DOHH2 (cell line): ENCODE measurements at regions not wholly inside any gene's neighbourhood (a gene's known extent, or its start where the extent isn't known, plus 50 kb on each side); places are given as distances from the start of the nearest gene placed in this dataset.

Experiments used
- H3F3A ChIP-seq: fragments of 200-600 bp; sonication (generic), shearing (Covaris generic); 2 replicates; pipeline ENCODE4 v1.6.0; 2016; ENCODE audit warnings: antibody characterized with exemption, mild to moderate bottlenecking; ENCODE audit not compliant: control insufficient read depth, insufficient read depth
- H3K27ac ChIP-seq: fragments of 200-600 bp; sonication (generic); 2 replicates; pipeline ENCODE4 v1.5.1; 2014; ENCODE audit warnings: low read depth, mild to moderate bottlenecking, low read length, moderate library complexity
- H3K27me3 ChIP-seq: fragments of 200-600 bp; sonication (generic); 2 replicates; pipeline ENCODE4 v1.6.1; 2014; ENCODE audit warnings: mild to moderate bottlenecking, low read length, mixed read lengths; ENCODE audit not compliant: control insufficient read depth
- H3K36me3 ChIP-seq: fragments of 200-600 bp; sonication (generic); 2 replicates; pipeline ENCODE4 v1.6.1; 2014; ENCODE audit warnings: mild to moderate bottlenecking, low read length, moderate library complexity, mixed read lengths; ENCODE audit not compliant: control insufficient read depth
- H3K4me1 ChIP-seq: fragments of 200-600 bp; sonication (generic); 2 replicates; pipeline ENCODE4 v1.6.1; 2014; ENCODE audit warnings: mild to moderate bottlenecking, low read length, mixed read lengths; ENCODE audit not compliant: control insufficient read depth
- H3K4me2 ChIP-seq: fragments of 200-600 bp; sonication (generic); 2 replicates; pipeline ENCODE4 v1.6.0; 2014; ENCODE audit warnings: mild to moderate bottlenecking, low read length, moderate library complexity
- H3K4me3 ChIP-seq: fragments of 200-600 bp; sonication (generic); 2 replicates; pipeline ENCODE4 v1.5.1; 2014; ENCODE audit warnings: mild to moderate bottlenecking, low read length, mixed read lengths
- H3K79me2 ChIP-seq: fragments of 200-600 bp; sonication (generic); 2 replicates; pipeline ENCODE4 v1.6.1; 2014; ENCODE audit warnings: mild to moderate bottlenecking, low read length, mixed read lengths; ENCODE audit not compliant: control insufficient read depth
- H3K9me2 ChIP-seq: fragments of 200-600 bp; sonication (generic); replicated peaks from 2 replicates; pipeline ENCODE4 v1.6.1; 2014; ENCODE audit warnings: mild to moderate bottlenecking, low read length, mixed read lengths; ENCODE audit not compliant: control insufficient read depth
- H3K9me3 ChIP-seq: fragments of 200-600 bp; sonication (generic); 2 replicates; pipeline ENCODE4 v1.6.1; 2014; ENCODE audit warnings: antibody characterized with exemption, low read length, mixed read lengths; ENCODE audit not compliant: control insufficient read depth, insufficient read depth
- H4K20me1 ChIP-seq: fragments of 200-600 bp; sonication (generic); 2 replicates; pipeline ENCODE4 v1.6.0; 2014; ENCODE audit warnings: low read depth, mild to moderate bottlenecking, antibody characterized with exemption, low read length, moderate library complexity; ENCODE audit not compliant: control insufficient read depth, insufficient read depth
- EZH2phosphoT487 ChIP-seq: fragments of 200-600 bp; sonication (generic); IDR thresholded peaks from 2 replicates; pipeline ENCODE4 v1.6.1; 2017; ENCODE audit warnings: borderline replicate concordance, mild to moderate bottlenecking, antibody characterized with exemption, low read length, moderate library complexity, mixed read lengths
- TF ChIP-seq, protein P1 (sequence below): fragments of 200-600 bp; sonication (generic); IDR thresholded peaks from one replicate; pipeline ENCODE4 v1.5.1; 2014; ENCODE audit warnings: antibody characterized with exemption, mild to moderate bottlenecking, low read depth, low read length; ENCODE audit not compliant: poor library complexity, severe bottlenecking

DNA sequence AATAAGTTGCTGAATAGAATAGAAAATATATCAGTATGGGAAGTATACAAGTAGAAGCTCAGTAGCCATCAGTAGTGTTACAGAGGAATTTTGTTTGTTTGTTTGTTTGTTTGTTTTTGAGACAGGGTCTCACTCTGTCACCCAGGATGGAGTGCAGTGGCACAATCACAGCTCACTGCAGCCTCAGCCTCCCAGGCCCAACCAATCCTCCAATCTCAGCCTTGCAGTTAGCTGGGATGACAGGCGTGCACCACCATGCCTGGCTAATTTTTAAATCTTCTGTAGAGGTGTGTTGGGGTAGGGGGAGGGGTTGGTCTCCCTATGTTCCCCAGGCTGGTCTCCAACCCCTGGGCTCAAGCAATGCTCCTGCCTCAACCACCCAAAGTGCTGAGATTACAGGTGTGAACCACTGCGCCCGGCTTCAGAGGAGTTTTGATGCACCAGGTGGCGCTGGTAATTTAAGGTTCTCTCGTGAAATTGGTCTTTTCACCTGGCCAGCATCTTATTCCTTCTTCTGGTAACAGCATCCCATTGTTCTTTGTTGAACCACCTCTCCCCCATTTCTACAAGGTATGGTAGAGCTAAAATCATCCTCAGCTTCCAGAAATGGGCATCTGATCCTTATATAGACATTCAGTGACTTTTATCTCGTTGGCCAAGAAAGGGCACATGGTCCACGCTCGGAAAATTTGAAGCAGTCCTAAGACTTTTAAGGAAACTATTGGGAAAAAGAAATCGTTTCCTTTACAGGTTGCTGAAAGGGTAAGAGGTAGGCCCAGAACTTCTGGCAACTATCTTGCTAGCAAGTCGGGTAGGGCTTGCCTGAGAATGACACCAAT, 157.1 kb downstream of the ARRDC3 start:
- H3K36me3 ChIP-seq = no peaks in the 10 kb centered on the region
- no peaks in the 10 kb centered on the region for H3K9me2 ChIP-seq
- H4K20me1 ChIP-seq = no peaks in the 10 kb centered on the region
- H3K27ac ChIP-seq = no peak overlapping the region
- H3K4me3 ChIP-seq = no peak overlapping the region
- H3K79me2 ChIP-seq = no peaks in the 10 kb centered on the region
- peaks cover 13% of the 10 kb centered on the region; the same call in 1 of the 2 replicates for H3K27me3 ChIP-seq
- peaks cover 5% of the 10 kb centered on the region; the same call in 1 of the 2 replicates for H3K9me3 ChIP-seq
- no peaks in the 10 kb centered on the region for H3K4me1 ChIP-seq
- H3F3A ChIP-seq = no peaks in the 10 kb centered on the region
- H3K4me2 ChIP-seq = no peak overlapping the region
- TF ChIP-seq EZH2phosphoT487 = no peak
- TF ChIP-seq, protein P1, sequence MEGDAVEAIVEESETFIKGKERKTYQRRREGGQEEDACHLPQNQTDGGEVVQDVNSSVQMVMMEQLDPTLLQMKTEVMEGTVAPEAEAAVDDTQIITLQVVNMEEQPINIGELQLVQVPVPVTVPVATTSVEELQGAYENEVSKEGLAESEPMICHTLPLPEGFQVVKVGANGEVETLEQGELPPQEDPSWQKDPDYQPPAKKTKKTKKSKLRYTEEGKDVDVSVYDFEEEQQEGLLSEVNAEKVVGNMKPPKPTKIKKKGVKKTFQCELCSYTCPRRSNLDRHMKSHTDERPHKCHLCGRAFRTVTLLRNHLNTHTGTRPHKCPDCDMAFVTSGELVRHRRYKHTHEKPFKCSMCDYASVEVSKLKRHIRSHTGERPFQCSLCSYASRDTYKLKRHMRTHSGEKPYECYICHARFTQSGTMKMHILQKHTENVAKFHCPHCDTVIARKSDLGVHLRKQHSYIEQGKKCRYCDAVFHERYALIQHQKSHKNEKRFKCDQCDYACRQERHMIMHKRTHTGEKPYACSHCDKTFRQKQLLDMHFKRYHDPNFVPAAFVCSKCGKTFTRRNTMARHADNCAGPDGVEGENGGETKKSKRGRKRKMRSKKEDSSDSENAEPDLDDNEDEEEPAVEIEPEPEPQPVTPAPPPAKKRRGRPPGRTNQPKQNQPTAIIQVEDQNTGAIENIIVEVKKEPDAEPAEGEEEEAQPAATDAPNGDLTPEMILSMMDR = peak; percentile 70

DNA sequence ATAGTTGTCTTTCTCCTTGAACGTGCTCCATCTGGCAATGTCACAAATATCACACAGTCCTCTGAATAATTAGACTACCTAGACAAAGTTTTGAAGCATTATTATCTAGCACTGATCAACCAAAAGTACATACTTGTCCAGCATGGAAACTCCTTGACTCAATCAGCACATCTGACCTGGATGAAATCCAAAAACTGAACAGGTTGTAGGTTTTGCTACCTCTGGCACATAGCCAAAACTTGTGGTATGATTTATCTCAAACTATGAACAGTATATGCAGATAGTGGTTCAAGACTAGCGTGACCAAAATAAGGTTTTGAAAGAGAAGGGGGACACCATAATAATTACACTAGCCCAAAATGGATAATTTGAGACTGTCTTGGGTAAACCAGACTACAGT, 158.1 kb downstream of the ARRDC3 start:
- H3F3A ChIP-seq = no peaks in the 10 kb centered on the region
- peaks cover 11% of the 10 kb centered on the region; the same call in 1 of the 2 replicates for H3K27me3 ChIP-seq
- H3K4me3 ChIP-seq = no peak overlapping the region
- no peak overlapping the region for H3K27ac ChIP-seq
- peaks cover 1% of the 10 kb centered on the region; the same call in 1 of the 2 replicates for H3K4me1 ChIP-seq
- H3K36me3 ChIP-seq = no peaks in the 10 kb centered on the region
- TF ChIP-seq EZH2phosphoT487 = no peak
- TF ChIP-seq, protein P1 = no peak
- H4K20me1 ChIP-seq = no peaks in the 10 kb centered on the region
- H3K9me3 ChIP-seq = peaks cover 5% of the 10 kb centered on the region; the same call in 1 of the 2 replicates
- no peaks in the 10 kb centered on the region for H3K9me2 ChIP-seq
- no peaks in the 10 kb centered on the region for H3K79me2 ChIP-seq
- no peak overlapping the region for H3K4me2 ChIP-seq

DNA sequence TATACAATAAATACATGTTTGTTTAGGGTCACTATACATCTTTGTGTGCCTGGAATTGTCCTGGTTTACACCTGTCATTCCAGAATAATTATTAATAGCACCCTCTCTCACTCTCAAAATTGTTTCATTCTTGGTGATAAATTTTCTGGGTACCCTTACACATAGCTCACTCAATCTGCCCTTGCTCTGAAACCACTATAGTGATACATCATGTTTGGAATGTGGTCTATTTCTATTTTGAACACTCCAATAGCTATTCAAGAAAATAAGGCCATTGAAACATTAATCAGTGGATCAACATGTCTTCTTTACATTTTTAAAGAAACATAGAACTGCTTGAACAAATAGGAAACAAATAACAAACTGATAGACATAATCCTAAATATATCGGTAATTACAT, 158.7 kb downstream of the ARRDC3 start:
- H3K4me3 ChIP-seq = no peak overlapping the region
- peaks cover 3% of the 10 kb centered on the region; the same call in 1 of the 2 replicates for H3K4me1 ChIP-seq
- H3K9me3 ChIP-seq = peaks cover 5% of the 10 kb centered on the region; the same call in 1 of the 2 replicates
- H3K27ac ChIP-seq = no peak overlapping the region
- H3K27me3 ChIP-seq = peaks cover 12% of the 10 kb centered on the region
- no peaks in the 10 kb centered on the region for H4K20me1 ChIP-seq
- no peaks in the 10 kb centered on the region for H3F3A ChIP-seq
- TF ChIP-seq, protein P1 = no peak
- TF ChIP-seq EZH2phosphoT487 = no peak
- H3K79me2 ChIP-seq = no peaks in the 10 kb centered on the region
- no peak overlapping the region for H3K4me2 ChIP-seq
- no peaks in the 10 kb centered on the region for H3K9me2 ChIP-seq
- H3K36me3 ChIP-seq = no peaks in the 10 kb centered on the region
